Loucy (cell line): ENCODE measurements at regions not wholly inside any gene's neighbourhood (a gene's known extent, or its start where the extent isn't known, plus 50 kb on each side); places are given as distances from the start of the nearest gene placed in this dataset.

Source experiments
- H2AFZ ChIP-seq: fragments of 200-600 bp; sonication (generic); 2 replicates; pipeline ENCODE4 v1.6.0; 2016; ENCODE audit warnings: antibody characterized with exemption, mild to moderate bottlenecking, low read length, moderate library complexity
- H3F3A ChIP-seq: fragments of 200-600 bp; 2 replicates; pipeline ENCODE4 v1.6.0; 2016; ENCODE audit warnings: antibody characterized with exemption, low read depth, mild to moderate bottlenecking
- H3K27me3 ChIP-seq: fragments of 200-600 bp; sonication (generic); 2 replicates; pipeline ENCODE4 v1.6.1; 2014; ENCODE audit warnings: low read length, mild to moderate bottlenecking; ENCODE audit not compliant: insufficient read depth, poor library complexity, severe bottlenecking
- H3K36me3 ChIP-seq: fragments of 200-600 bp; sonication (generic); 2 replicates; pipeline ENCODE4 v1.6.1; 2016; ENCODE audit warnings: low read length; ENCODE audit not compliant: insufficient read depth
- H3K4me1 ChIP-seq: fragments of 200-600 bp; sonication (generic); 2 replicates; pipeline ENCODE4 v1.5.1; 2014; ENCODE audit warnings: low read length, mild to moderate bottlenecking; ENCODE audit not compliant: insufficient read depth, poor library complexity, severe bottlenecking
- H3K4me2 ChIP-seq: fragments of 200-600 bp; sonication (generic); 2 replicates; pipeline ENCODE4 v1.6.0; 2014; ENCODE audit warnings: antibody characterized with exemption, low read length, low read depth, mild to moderate bottlenecking; ENCODE audit not compliant: poor library complexity, severe bottlenecking
- H3K4me3 ChIP-seq: fragments of 200-600 bp; sonication (generic); 2 replicates; pipeline ENCODE4 v1.5.1; 2014; ENCODE audit warnings: low read length, mild to moderate bottlenecking, mixed read lengths; ENCODE audit not compliant: poor library complexity, severe bottlenecking
- H3K79me2 ChIP-seq: fragments of 200-600 bp; sonication (generic); 2 replicates; pipeline ENCODE4 v1.6.1; 2014; ENCODE audit warnings: low read length; ENCODE audit not compliant: insufficient read depth
- H3K9ac ChIP-seq: fragments of 200-600 bp; sonication (generic); 2 replicates; pipeline ENCODE4 v1.6.0; 2014; ENCODE audit warnings: mild to moderate bottlenecking, low read depth, low read length, moderate library complexity; ENCODE audit not compliant: poor library complexity, severe bottlenecking
- H3K9me2 ChIP-seq: fragments of 200-600 bp; sonication (generic); replicated peaks from 2 replicates; pipeline ENCODE4 v1.6.1; 2016; ENCODE audit warnings: low read depth, low read length, mixed read lengths
- H3K9me3 ChIP-seq: fragments of 200-600 bp; sonication (generic); 2 replicates; pipeline ENCODE4 v1.6.1; 2014; ENCODE audit warnings: mild to moderate bottlenecking, antibody characterized with exemption, low read length, low read depth; ENCODE audit not compliant: insufficient read depth
- H4K20me1 ChIP-seq: fragments of 200-600 bp; sonication (generic); 2 replicates; pipeline ENCODE4 v1.6.0; 2014; ENCODE audit warnings: antibody characterized with exemption, low read length, mild to moderate bottlenecking; ENCODE audit not compliant: insufficient read depth, poor library complexity, severe bottlenecking
- EZH2phosphoT487 ChIP-seq: fragments of 200-600 bp; IDR thresholded peaks from 2 replicates; pipeline ENCODE4 v1.6.1; 2018; ENCODE audit warnings: antibody characterized with exemption, mild to moderate bottlenecking, moderate library complexity, borderline replicate concordance
- TF ChIP-seq, protein P1 (sequence below): fragments of 200-600 bp; sonication (generic); conservative IDR thresholded peaks from 2 replicates; pipeline ENCODE4 v1.5.1; 2014; ENCODE audit warnings: mild to moderate bottlenecking, antibody characterized with exemption, low read length

DNA sequence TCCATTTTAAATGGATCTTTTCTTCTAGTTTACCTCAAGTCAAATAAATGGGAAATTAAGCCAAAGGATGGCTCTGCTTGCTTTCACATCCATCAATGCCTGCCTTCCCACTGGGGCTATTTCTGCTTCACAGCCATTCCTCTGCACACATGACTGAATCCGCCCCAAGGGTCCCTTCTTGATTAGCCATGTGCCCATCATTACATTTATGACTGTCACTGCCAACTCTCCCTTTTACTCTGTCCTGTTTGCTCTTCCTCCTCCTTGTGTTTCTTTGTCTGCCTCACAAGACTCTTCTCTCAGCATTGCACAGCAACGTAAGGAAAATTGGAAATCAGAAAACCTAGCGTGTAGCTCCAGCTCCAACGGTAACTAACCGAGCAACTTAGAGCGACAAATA, 410.2 kb downstream of the TBC1D4 start:
- no peaks in the 10 kb centered on the region for H3K27me3 ChIP-seq
- no peaks in the 10 kb centered on the region for H3K79me2 ChIP-seq
- no peak overlapping the region for H2AFZ ChIP-seq
- no peaks in the 10 kb centered on the region for H3K9me2 ChIP-seq
- no peaks in the 10 kb centered on the region for H3F3A ChIP-seq
- H3K4me2 ChIP-seq: no peak overlapping the region
- no peak for TF ChIP-seq EZH2phosphoT487
- TF ChIP-seq, protein P1, sequence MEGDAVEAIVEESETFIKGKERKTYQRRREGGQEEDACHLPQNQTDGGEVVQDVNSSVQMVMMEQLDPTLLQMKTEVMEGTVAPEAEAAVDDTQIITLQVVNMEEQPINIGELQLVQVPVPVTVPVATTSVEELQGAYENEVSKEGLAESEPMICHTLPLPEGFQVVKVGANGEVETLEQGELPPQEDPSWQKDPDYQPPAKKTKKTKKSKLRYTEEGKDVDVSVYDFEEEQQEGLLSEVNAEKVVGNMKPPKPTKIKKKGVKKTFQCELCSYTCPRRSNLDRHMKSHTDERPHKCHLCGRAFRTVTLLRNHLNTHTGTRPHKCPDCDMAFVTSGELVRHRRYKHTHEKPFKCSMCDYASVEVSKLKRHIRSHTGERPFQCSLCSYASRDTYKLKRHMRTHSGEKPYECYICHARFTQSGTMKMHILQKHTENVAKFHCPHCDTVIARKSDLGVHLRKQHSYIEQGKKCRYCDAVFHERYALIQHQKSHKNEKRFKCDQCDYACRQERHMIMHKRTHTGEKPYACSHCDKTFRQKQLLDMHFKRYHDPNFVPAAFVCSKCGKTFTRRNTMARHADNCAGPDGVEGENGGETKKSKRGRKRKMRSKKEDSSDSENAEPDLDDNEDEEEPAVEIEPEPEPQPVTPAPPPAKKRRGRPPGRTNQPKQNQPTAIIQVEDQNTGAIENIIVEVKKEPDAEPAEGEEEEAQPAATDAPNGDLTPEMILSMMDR: no peak
- H4K20me1 ChIP-seq: no peaks in the 10 kb centered on the region
- H3K9me3 ChIP-seq: no peaks in the 10 kb centered on the region
- no peak overlapping the region for H3K4me3 ChIP-seq
- no peaks in the 10 kb centered on the region for H3K36me3 ChIP-seq
- no peak overlapping the region for H3K9ac ChIP-seq
- H3K4me1 ChIP-seq: no peaks in the 10 kb centered on the region

DNA sequence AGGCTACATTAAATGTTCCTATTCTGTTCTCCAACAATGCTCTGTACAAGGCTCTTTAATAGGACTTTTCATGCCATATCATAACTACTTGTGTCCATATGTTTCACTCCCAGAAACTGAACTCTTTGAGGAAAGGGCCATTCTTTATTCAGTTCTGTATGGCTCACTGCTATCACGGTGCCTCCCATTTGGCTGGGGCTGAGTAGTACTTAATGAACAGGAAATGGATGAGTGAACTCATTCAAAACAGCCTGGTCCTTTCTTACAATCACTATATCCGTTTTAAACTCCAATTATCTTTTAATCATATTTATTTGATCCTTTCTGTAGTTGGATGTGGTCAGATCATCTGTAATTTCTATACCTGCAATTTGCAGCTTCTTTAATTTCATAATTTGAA, 410.6 kb downstream of the TBC1D4 start:
- H3K36me3 ChIP-seq: no peaks in the 10 kb centered on the region
- no peak overlapping the region for H3K4me2 ChIP-seq
- H3K27me3 ChIP-seq: no peaks in the 10 kb centered on the region
- H3K9ac ChIP-seq: no peak overlapping the region
- H3F3A ChIP-seq: no peaks in the 10 kb centered on the region
- H3K4me3 ChIP-seq: no peak overlapping the region
- H3K79me2 ChIP-seq: no peaks in the 10 kb centered on the region
- H3K9me2 ChIP-seq: no peaks in the 10 kb centered on the region
- H3K4me1 ChIP-seq: no peaks in the 10 kb centered on the region
- no peaks in the 10 kb centered on the region for H3K9me3 ChIP-seq
- H4K20me1 ChIP-seq: no peaks in the 10 kb centered on the region
- TF ChIP-seq EZH2phosphoT487: no peak
- TF ChIP-seq, protein P1: no peak
- no peak overlapping the region for H2AFZ ChIP-seq

DNA sequence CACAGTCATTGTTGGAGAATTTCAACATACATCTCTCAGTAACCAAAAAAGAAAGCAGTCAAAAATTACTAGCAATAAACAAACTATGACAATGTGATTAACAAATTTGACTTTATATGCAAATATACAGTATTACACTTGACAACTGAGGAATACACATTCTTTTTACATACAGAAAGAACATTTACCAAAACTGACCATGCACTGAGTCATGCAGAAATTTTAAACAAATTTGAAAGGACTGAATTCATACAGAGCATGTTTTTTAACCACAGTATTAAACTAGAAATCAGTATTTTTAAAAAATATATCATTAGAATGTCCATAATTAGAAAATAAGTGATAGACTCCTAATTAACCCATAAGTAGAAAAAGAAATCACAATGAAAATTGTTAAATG, 420.1 kb downstream of the TBC1D4 start:
- H3K79me2 ChIP-seq: no peaks in the 10 kb centered on the region
- no peak overlapping the region for H3K4me3 ChIP-seq
- H3K4me1 ChIP-seq: no peaks in the 10 kb centered on the region
- no peak overlapping the region for H3K9ac ChIP-seq
- no peaks in the 10 kb centered on the region for H3K36me3 ChIP-seq
- H3K27me3 ChIP-seq: no peaks in the 10 kb centered on the region
- no peaks in the 10 kb centered on the region for H3K9me3 ChIP-seq
- H2AFZ ChIP-seq: no peak overlapping the region
- H3F3A ChIP-seq: no peaks in the 10 kb centered on the region
- no peak overlapping the region for H3K4me2 ChIP-seq
- H3K9me2 ChIP-seq: no peaks in the 10 kb centered on the region
- no peak for TF ChIP-seq EZH2phosphoT487
- no peaks in the 10 kb centered on the region for H4K20me1 ChIP-seq

DNA sequence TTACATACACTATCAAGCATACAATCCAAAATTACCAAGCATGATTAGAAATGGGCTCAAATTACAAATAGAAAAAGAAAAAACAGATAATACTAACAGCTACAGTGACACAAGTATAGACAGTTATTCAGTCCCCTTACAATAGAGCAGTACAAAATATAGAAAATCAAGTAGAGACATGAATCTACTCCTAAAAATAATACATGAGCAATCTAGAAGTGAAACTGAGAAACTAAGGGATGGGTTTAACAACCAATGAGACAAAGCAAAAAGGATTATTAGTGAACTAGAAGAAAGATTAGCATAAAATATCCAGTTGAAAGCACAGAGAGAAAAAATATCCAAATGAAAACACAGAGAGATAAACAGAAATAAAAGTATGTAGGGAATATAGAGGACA, 426.7 kb downstream of the TBC1D4 start:
- TF ChIP-seq, protein P1: no peak
- TF ChIP-seq EZH2phosphoT487: no peak
- Histone ChIP-seq H4K20me1 (no peaks in the 10 kb centered on the region), H3K9me3 (no peaks in the 10 kb centered on the region), H3K4me3 (no peak overlapping the region), H3K9me2 (0 out of 2 replicates have a peak, but pooled peaks cover 8% of the 10 kb centered on the region), H3K27me3 (no peaks in the 10 kb centered on the region), H2AFZ (no peak overlapping the region), H3K4me1 (no peaks in the 10 kb centered on the region), H3K4me2 (no peak overlapping the region), H3K9ac (no peak overlapping the region), H3K36me3 (no peaks in the 10 kb centered on the region), H3K79me2 (no peaks in the 10 kb centered on the region), H3F3A (no peaks in the 10 kb centered on the region)
